GM12864 (cell line): ENCODE measurements at regions not wholly inside any gene's neighbourhood (a gene's known extent, or its start where the extent isn't known, plus 50 kb on each side); places are given as distances from the start of the nearest gene placed in this dataset.

ENCODE experiments used
- DNase-seq: peaks from one replicate; pipeline ENCODE4 v3.0.0-alpha.2; 2011; ENCODE audit warnings: low read depth
- H3K4me3 ChIP-seq: 2 replicates; pipeline ENCODE4 v1.5.1; 2011; ENCODE audit warnings: mild to moderate bottlenecking, low read depth, low read length, control low read depth
- CTCF ChIP-seq: IDR thresholded peaks from 2 replicates; pipeline ENCODE4 v1.5.1; 2011; ENCODE audit warnings: low read depth, mild to moderate bottlenecking, moderate library complexity, low read length, control low read depth, inconsistent platforms; ENCODE audit errors: missing control alignments

GRCh38 chr20:39210341-39211036 is 248.3 kb downstream of the DHX35 start:
- H3K4me3 ChIP-seq, result no peak overlapping the region
- TF ChIP-seq CTCF, result no peak
- no peak for DNase-seq

GRCh38 chr20:39206899-39207564 is 244.9 kb downstream of the DHX35 start:
- no peak overlapping the region for H3K4me3 ChIP-seq
- no peak for TF ChIP-seq CTCF
- no peak for DNase-seq

GRCh38 chr20:39195582-39196021 is 233.5 kb downstream of the DHX35 start:
- no peak overlapping the region for H3K4me3 ChIP-seq
- DNase-seq, result no peak
- TF ChIP-seq CTCF, result no peak

GRCh38 chr20:39190666-39191570 is 228.8 kb downstream of the DHX35 start:
- DNase-seq, result no peak
- TF ChIP-seq CTCF, result no peak
- no peak overlapping the region for H3K4me3 ChIP-seq

- H3K4me3 ChIP-seq, result no peak overlapping the region
- TF ChIP-seq CTCF, result no peak
- no peak for DNase-seq
Observed at GRCh38 chr20:39188266-39188765, 226.2 kb downstream of the DHX35 start.

GRCh38 chr20:39181490-39181889 is 219.3 kb downstream of the DHX35 start:
- DNase-seq, result no peak
- TF ChIP-seq CTCF, result no peak
- no peak overlapping the region for H3K4me3 ChIP-seq
